Activated CD8-positive, alpha-beta memory T cell treated with anti-CD3 and anti-CD28 coated beads, Interleukin-2, amount 50 U/mL, for 48 hours (primary cell): ENCODE measurements at regions not wholly inside any gene's neighbourhood (a gene's known extent, or its start where the extent isn't known, plus 50 kb on each side); places are given as distances from the start of the nearest gene placed in this dataset.
"Not testable (repeated sequence)": the region's sequence is repeated elsewhere in the genome, so short reads cannot be mapped to it uniquely, and the experiment has no call there.

ENCODE experiments used
- DNase-seq: peaks from one replicate; pipeline ENCODE4 v3.0.0-alpha.2; 2020

GRCh38 chr13:18618442-18618841 lies 563.2 kb downstream of the TUBA3C start:
- not testable (repeated sequence) for DNase-seq

- not testable (repeated sequence) for DNase-seq
Observed at GRCh38 chr13:18610476-18610875, 571.1 kb downstream of the TUBA3C start.

DNA sequence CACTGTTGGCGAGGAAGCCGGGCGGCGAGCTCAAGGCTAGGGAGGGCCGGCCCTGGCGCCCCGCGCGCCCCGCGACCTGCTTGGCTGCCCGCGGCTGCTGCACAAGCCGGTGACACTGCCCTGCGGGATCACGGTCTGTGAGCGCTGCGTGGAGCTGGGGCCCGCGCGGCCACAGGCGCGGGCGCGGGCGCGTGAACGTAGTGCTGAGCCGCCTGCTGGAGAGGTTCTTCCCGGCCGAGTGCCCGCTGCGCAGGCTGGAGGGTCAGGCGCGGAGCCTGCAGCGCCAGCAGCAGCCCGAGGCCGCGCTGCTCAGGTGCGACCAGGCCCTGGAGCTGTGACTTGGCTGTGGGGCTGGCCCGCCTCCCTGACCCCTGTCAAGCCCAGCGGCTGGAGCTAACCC lies 572.3 kb downstream of the TUBA3C start:
- not testable (repeated sequence) for DNase-seq

DNA sequence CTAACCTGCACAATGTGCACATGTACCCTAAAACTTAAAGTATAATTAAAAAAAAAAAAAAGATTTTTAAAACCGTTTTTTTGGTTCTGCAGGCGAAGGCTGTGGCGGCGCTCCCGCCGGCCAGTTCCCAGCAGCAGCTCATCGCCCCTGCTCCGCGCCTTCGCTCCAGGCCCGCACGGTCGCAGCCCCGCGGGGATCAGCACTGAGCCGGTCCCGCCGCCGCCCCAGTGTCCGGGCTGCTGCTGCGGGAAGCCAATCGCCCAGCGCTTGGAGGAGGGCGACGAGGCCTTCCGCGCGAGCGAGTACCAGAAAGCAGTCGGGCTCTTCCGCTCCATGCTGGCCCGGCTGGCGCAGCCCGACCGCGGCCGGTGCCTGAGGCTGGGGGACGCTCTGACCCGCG lies 572.8 kb downstream of the TUBA3C start:
- DNase-seq = not testable (repeated sequence)

GRCh38 chr13:18600366-18600765 lies 581.3 kb downstream of the TUBA3C start:
- DNase-seq = not testable (repeated sequence)

DNA sequence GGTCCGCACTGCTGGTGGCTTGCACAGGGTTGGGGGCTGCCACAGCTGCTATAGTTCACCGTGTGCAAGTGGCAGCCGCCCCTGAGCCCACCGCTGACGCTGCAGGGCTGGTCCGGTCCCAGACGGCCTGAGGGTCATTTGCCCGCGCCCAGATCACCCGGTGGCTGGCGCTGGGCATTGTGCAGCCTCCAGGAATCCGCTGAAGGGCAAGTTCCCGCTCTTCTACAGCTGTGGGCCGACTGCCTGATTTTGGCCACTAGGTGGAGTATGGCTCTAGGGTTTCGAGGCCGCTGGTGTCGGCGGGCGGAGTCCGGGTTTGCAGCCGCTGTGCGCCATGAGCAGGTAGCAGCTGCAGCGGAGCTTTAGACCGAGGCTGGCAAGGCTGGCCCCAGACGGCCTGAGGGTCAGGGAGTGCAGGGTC lies 581.8 kb downstream of the TUBA3C start:
- DNase-seq = not testable (repeated sequence)

GRCh38 chr13:18598543-18598942 lies 583.1 kb downstream of the TUBA3C start:
- not testable (repeated sequence) for DNase-seq

GRCh38 chr13:18597940-18598339 lies 583.7 kb downstream of the TUBA3C start:
- DNase-seq = not testable (repeated sequence)

DNA sequence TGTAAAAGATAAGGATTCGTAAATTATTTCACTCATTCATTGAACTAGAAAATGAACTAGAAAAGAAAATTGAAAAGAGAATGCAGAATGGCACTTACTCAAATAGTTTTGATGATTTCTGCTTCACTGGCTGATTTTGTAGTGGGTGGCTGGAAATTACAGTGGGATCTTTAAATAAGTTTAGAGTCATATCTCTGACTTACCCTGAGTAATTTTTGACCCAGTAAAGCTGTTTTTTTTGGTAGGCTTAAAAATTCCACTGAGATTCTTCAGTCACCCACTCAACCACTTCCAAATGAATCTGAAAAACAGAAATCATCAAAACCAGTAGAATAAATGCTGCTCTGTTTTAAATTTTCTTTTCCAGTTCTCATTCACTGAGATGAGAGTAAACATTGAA lies 604.5 kb downstream of the TUBA3C start:
- not testable (repeated sequence) for DNase-seq

GRCh38 chr13:18567890-18568289 lies 613.7 kb downstream of the TUBA3C start:
- not testable (repeated sequence) for DNase-seq
